IMR-90 (cell line): ENCODE measurements at regions not wholly inside any gene's neighbourhood (a gene's known extent, or its start where the extent isn't known, plus 50 kb on each side); places are given as distances from the start of the nearest gene placed in this dataset.

Experiments used
- ATAC-seq: fragments of 200-7000 bp; cut with Tn5 transposase; 2 replicates; pipeline ENCODE4 v1.9.1; 2020; ENCODE audit warnings: low read depth, mild to moderate bottlenecking, moderate library complexity
- BruUV-seq: library from RNA; stranded (reverse); fragments of 400-500 nt; replicated peaks from 2 replicates; lab custom pipeline; 2021; lab: Mats Ljungman, UMichigan
- CTCF ChIA-PET: fragments of 300-600 bp; formaldehyde crosslinking; extraction: SDS; loops from one replicate; lab custom pipeline; 2021; ENCODE audit warnings: antibody characterized with exemption; lab: Yijun Ruan, JAX
- POLR2A ChIA-PET: fragments of 300-600 bp; sonication (Branson Sonifier 250); formaldehyde crosslinking; loops from one replicate; lab custom pipeline; 2022; ENCODE audit warnings: antibody characterized with exemption; ENCODE audit not compliant: unreplicated experiment; lab: Charles Lee
- DNase-seq: peaks from one replicate; pipeline ENCODE4 v3.0.0; 2013
- H2AFZ ChIP-seq: replicated peaks from 2 replicates; pipeline ENCODE3; 2013; ENCODE audit warnings: low read length, mild to moderate bottlenecking; ENCODE audit not compliant: poor library complexity
- H2AK5ac ChIP-seq: 2 replicates; pipeline ENCODE4 v1.6.1; 2013; ENCODE audit warnings: low read depth, low read length, inconsistent platforms
- H2AK9ac ChIP-seq: replicated peaks from 2 replicates; pipeline ENCODE3; 2013; ENCODE audit warnings: mild to moderate bottlenecking, low read depth, low read length, moderate library complexity; ENCODE audit not compliant: poor library complexity
- H2BK120ac ChIP-seq: 2 replicates; pipeline ENCODE4 v1.6.1; 2013; ENCODE audit warnings: low read depth, low read length, inconsistent platforms
- H2BK15ac ChIP-seq: 3 replicates; pipeline ENCODE4 v1.6.1; 2013; ENCODE audit warnings: low read depth, low read length, inconsistent platforms
- H2BK20ac ChIP-seq: 2 replicates; pipeline ENCODE4 v1.6.1; 2013; ENCODE audit warnings: low read depth, mild to moderate bottlenecking, inconsistent platforms, low read length, moderate library complexity
- H2BK5ac ChIP-seq: 2 replicates; pipeline ENCODE4 v1.6.1; 2013; ENCODE audit warnings: mild to moderate bottlenecking, low read depth, low read length, inconsistent platforms; ENCODE audit not compliant: poor library complexity, severe bottlenecking
- H3K14ac ChIP-seq: replicated peaks from 2 replicates; pipeline ENCODE4 v1.6.1; 2013; ENCODE audit warnings: low read depth, low read length, inconsistent platforms
- H3K18ac ChIP-seq: 2 replicates; pipeline ENCODE4 v1.6.1; 2013; ENCODE audit warnings: low read depth, low read length, control low read depth
- H3K23ac ChIP-seq: 2 replicates; pipeline ENCODE4 v1.6.1; 2013; ENCODE audit warnings: low read depth, low read length, inconsistent platforms
- H3K27ac ChIP-seq: 2 replicates; pipeline ENCODE4 v1.5.1; 2013; ENCODE audit warnings: mild to moderate bottlenecking, control low read depth, low read length; ENCODE audit not compliant: insufficient read depth
- H3K27me3 ChIP-seq: 2 replicates; pipeline ENCODE4 v1.6.1; 2013; ENCODE audit warnings: low read length; ENCODE audit not compliant: control insufficient read depth, insufficient read depth
- H3K36me3 ChIP-seq: 2 replicates; pipeline ENCODE4 v1.6.1; 2013; ENCODE audit warnings: low read length, mixed read lengths; ENCODE audit not compliant: control insufficient read depth, insufficient read depth
- H3K4ac ChIP-seq: 2 replicates; pipeline ENCODE4 v1.6.1; 2013; ENCODE audit warnings: low read depth, low read length, inconsistent platforms
- H3K4me1 ChIP-seq: 2 replicates; pipeline ENCODE4 v1.6.1; 2013; ENCODE audit warnings: low read length, mixed read lengths; ENCODE audit not compliant: control insufficient read depth, insufficient read depth
- H3K4me2 ChIP-seq: 2 replicates; pipeline ENCODE4 v1.6.1; 2013; ENCODE audit warnings: low read depth, mild to moderate bottlenecking, control low read depth, low read length, moderate library complexity
- H3K4me3 ChIP-seq: 2 replicates; pipeline ENCODE4 v1.5.1; 2013; ENCODE audit warnings: low read depth, mild to moderate bottlenecking, control low read depth, low read length, moderate library complexity; ENCODE audit not compliant: insufficient read depth
- H3K56ac ChIP-seq: 2 replicates; pipeline ENCODE4 v1.6.1; 2013; ENCODE audit warnings: low read length, inconsistent platforms; ENCODE audit not compliant: insufficient read depth; ENCODE audit errors: extremely low read depth
- H3K79me1 ChIP-seq, 2 experiments: 2 replicates each; pipeline ENCODE4 v1.6.1; 2013; ENCODE audit warnings: low read length in 2 of 2, inconsistent platforms in 1 of 2, low read depth in 1 of 2
- H3K9ac ChIP-seq: 2 replicates; pipeline ENCODE4 v1.6.1; 2013; ENCODE audit warnings: low read depth, low read length, control low read depth
- H3K9me1 ChIP-seq: 2 replicates; pipeline ENCODE4 v1.6.1; 2013; ENCODE audit warnings: low read length, inconsistent platforms; ENCODE audit not compliant: insufficient read depth
- H3K9me3 ChIP-seq: 2 replicates; pipeline ENCODE4 v1.6.1; 2013; ENCODE audit warnings: low read length; ENCODE audit not compliant: control insufficient read depth, insufficient read depth
- H4K20me1 ChIP-seq: 2 replicates; pipeline ENCODE4 v1.6.1; 2013; ENCODE audit warnings: low read length, inconsistent platforms; ENCODE audit not compliant: insufficient read depth
- H4K5ac ChIP-seq: 2 replicates; pipeline ENCODE4 v1.6.1; 2013; ENCODE audit warnings: mild to moderate bottlenecking, low read depth, low read length, control low read depth
- H4K8ac ChIP-seq, 2 experiments: 2 replicates each; pipeline ENCODE4 v1.6.1; 2013; ENCODE audit warnings: low read depth in 2 of 2, low read length in 2 of 2, control low read depth in 1 of 2, inconsistent platforms in 1 of 2
- H4K91ac ChIP-seq: 2 replicates; pipeline ENCODE4 v1.6.1; 2013; ENCODE audit warnings: low read depth, low read length, inconsistent platforms; ENCODE audit not compliant: insufficient read depth
- BHLHE40 ChIP-seq: fragments of 150-350 bp; IDR thresholded peaks from 2 replicates; pipeline ENCODE4 v1.6.1; 2016; ENCODE audit warnings: mild to moderate bottlenecking, low read depth, low read length
- CEBPB ChIP-seq: IDR thresholded peaks from 2 replicates; pipeline ENCODE4 v1.6.1; 2012; ENCODE audit warnings: low read depth, low read length, improper control_type of control experiment
- FOS ChIP-seq: fragments of 150-350 bp; IDR thresholded peaks from 2 replicates; pipeline ENCODE4 v1.6.1; 2016; ENCODE audit warnings: low read depth, low read length
- MAFK ChIP-seq: IDR thresholded peaks from 2 replicates; pipeline ENCODE4 v1.6.1; 2012; ENCODE audit warnings: low read depth, low read length, improper control_type of control experiment
- MAZ ChIP-seq: IDR thresholded peaks from 2 replicates; pipeline ENCODE4 v1.6.1; 2012; ENCODE audit warnings: low read depth, mild to moderate bottlenecking, low read length, improper control_type of control experiment, moderate library complexity, borderline replicate concordance
- MXI1 ChIP-seq: IDR thresholded peaks from 2 replicates; pipeline ENCODE4 v1.6.1; 2012; ENCODE audit warnings: low read depth, mild to moderate bottlenecking, low read length, moderate library complexity, borderline replicate concordance
- NFE2L2 ChIP-seq: fragments of 150-350 bp; IDR thresholded peaks from 2 replicates; pipeline ENCODE4 v1.6.1; 2016; ENCODE audit warnings: low read depth, mild to moderate bottlenecking, low read length
- RAD21 ChIP-seq: IDR thresholded peaks from 2 replicates; pipeline ENCODE4 v1.6.1; 2012; ENCODE audit warnings: low read length, improper control_type of control experiment
- RCOR1 ChIP-seq: IDR thresholded peaks from 2 replicates; pipeline ENCODE4 v1.6.1; 2012; ENCODE audit warnings: mild to moderate bottlenecking, low read length, improper control_type of control experiment; ENCODE audit not compliant: insufficient replicate concordance
- RFX5 ChIP-seq: IDR thresholded peaks from 2 replicates; pipeline ENCODE4 v1.8.0; 2012; ENCODE audit warnings: low read depth, mild to moderate bottlenecking, low read length, moderate library complexity
- SMC3 ChIP-seq: fragments of 150-350 bp; IDR thresholded peaks from 2 replicates; pipeline ENCODE4 v1.6.1; 2016; ENCODE audit warnings: low read depth, mild to moderate bottlenecking, antibody characterized with exemption, low read length, moderate library complexity
- WGBS, 2 experiments: methylation state at CpG; one replicate each; pipeline versions ENCODE4 v1.1.5 to v1.1.7; 2013; ENCODE audit warnings: missing lambda C conversion rate in 2 of 2; ENCODE audit not compliant: insufficient read length in 1 of 2; ENCODE audit errors: extremely low coverage in 2 of 2; 5-methylcytosine and 5-hydroxymethylcytosine counted together
- dilution Hi-C: fragments of 300-500 bp; cut with HindIII; formaldehyde crosslinking; loops from one replicate; pipeline ENCODE4 v1.14.3; 2018; ENCODE audit warnings: low sequenced_read_pairs; ENCODE audit not compliant: unreplicated experiment
- in situ Hi-C: fragments of 300-500 bp; cut with MboI; formaldehyde crosslinking; loops from 3 replicates; pipeline ENCODE4 v1.14.3; 2019; ENCODE audit warnings: low sequenced_read_pairs, inconsistent platforms, mixed read lengths
- intact Hi-C: fragments of 100-400 bp; cut with micrococcal nuclease; formaldehyde crosslinking; loops from 2 replicates; pipeline ENCODE4 v1.10.0; 2022
- TF ChIP-seq, protein P1 (sequence below): fragments of 150-350 bp; IDR thresholded peaks from 2 replicates; pipeline ENCODE4 v1.6.1; 2017; ENCODE audit warnings: mild to moderate bottlenecking, antibody characterized with exemption, low read length, low read depth
- TF ChIP-seq, protein P2 (sequence below): fragments of 150-350 bp; IDR thresholded peaks from 2 replicates; pipeline ENCODE4 v1.6.1; 2016; ENCODE audit warnings: low read depth, mild to moderate bottlenecking, low read length, moderate library complexity, borderline replicate concordance
- TF ChIP-seq, protein P3 (sequence below): conservative IDR thresholded peaks from 2 replicates; pipeline ENCODE4 v1.5.1; 2012; ENCODE audit warnings: mild to moderate bottlenecking, low read depth, low read length, improper control_type of control experiment

DNA sequence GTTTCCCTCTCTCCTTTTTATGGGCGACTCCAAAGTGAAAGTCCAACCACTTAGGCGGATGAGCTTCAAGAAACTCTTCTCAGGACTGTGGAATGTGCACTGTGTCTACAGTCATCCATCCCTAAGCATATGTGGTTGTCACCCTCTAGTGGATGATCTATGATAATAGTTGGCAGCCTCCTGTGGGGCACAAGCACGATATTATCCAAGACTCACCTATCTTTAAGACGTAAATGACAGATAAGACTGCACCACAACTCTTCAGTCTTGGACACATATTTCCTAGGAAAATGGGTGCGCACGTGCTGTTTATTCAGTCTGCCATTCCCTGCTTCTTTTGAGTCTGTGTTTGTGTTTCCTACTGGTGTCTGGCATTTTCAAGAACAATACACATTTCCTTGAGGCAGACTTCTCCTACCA is 145.5 kb upstream of the CTAGE1 start:
- peak overlapping the region; percentile 4; the same call in 1 of the 2 replicates for H3K9ac ChIP-seq
- no peak overlapping the region for H3K23ac ChIP-seq
- H3K4ac ChIP-seq: peak overlapping the region; percentile 68
- H2AK5ac ChIP-seq: peak overlapping the region; percentile 71; the same call in 1 of the 2 replicates
- no peaks in the 10 kb centered on the region for H3K36me3 ChIP-seq
- intact Hi-C loops (loop anchor here (1.0 to 5.0 kb wide), 5 partner anchors 186 to 666 kb away; partner anchors contain the start of gene GATA6), dilution Hi-C loops (no loop called here), in situ Hi-C loops (loop anchor here (5.0 to 10.0 kb wide), 2 partner anchors 391 to 658 kb away; no protein-coding TSS in a partner anchor)
- H2BK120ac ChIP-seq: peak overlapping the region; percentile 82
- H3K14ac ChIP-seq: 0 out of 2 replicates have a peak overlapping the region, but pooled peaks have one; percentile 49
- peak overlapping the region; percentile 43 for H3K4me2 ChIP-seq
- WGBS, 2 experiments: 7% methylated on average over 2 of the region's 6 CpGs; no CpG with 5 or more reads in 1 of the 2 experiments
- H4K5ac ChIP-seq: peak overlapping the region; percentile 0; the same call in 1 of the 2 replicates
- no peaks in the 10 kb centered on the region for H3K9me1 ChIP-seq
- peak overlapping the region; percentile 63; the same call in 1 of the 2 replicates for H3K18ac ChIP-seq
- no peak overlapping the region for H3K27ac ChIP-seq
- ChIA-PET POLR2A (interaction anchor here (0.5 kb wide), 1 partner anchor 366 kb away, joined by 18 read pairs; no protein-coding TSS in a partner anchor), CTCF (interaction anchor here (0.6 to 1.5 kb wide), 8 partner anchors 11 to 648 kb away, joined by 3 to 6 read pairs (median 3); no protein-coding TSS in a partner anchor)
- peak overlapping the region; percentile 5; the same call in 1 of the 2 replicates for H3K4me3 ChIP-seq
- H2AFZ ChIP-seq: no peak overlapping the region
- H3K9me3 ChIP-seq: no peaks in the 10 kb centered on the region
- no peak overlapping the region for H2AK9ac ChIP-seq
- H3K56ac ChIP-seq: no peak overlapping the region
- no peaks in the 10 kb centered on the region; the same call in 1 of the 2 replicates for H3K27me3 ChIP-seq
- H4K8ac ChIP-seq: no peak overlapping the region
- peak overlapping the region; percentile 54; the same call in 1 of the 2 replicates for H4K91ac ChIP-seq
- H3K4me1 ChIP-seq: peaks cover 6% of the 10 kb centered on the region
- DNase-seq (peak; percentile 95), ATAC-seq (peak; percentile 71)
- peak overlapping the region; percentile 81 for H2BK20ac ChIP-seq
- H4K20me1 ChIP-seq: no peaks in the 10 kb centered on the region
- no peaks in the 10 kb centered on the region for H3K79me1 ChIP-seq
- peak overlapping the region; percentile 64; the same call in 2 of the 3 replicates for H2BK15ac ChIP-seq
- no TSS peak for BruUV-seq
- peak overlapping the region; percentile 11 for H2BK5ac ChIP-seq
- TF ChIP-seq NFE2L2 (no peak), MAFK (no peak), MAZ (no peak), MXI1 (no peak), FOS (no peak), RAD21 (peak; percentile 100), RFX5 (no peak), BHLHE40 (peak; percentile 53; the same call in 1 of the 2 replicates), RCOR1 (no peak), CEBPB (no peak), SMC3 (peak; percentile 97)
- TF ChIP-seq, protein P1, sequence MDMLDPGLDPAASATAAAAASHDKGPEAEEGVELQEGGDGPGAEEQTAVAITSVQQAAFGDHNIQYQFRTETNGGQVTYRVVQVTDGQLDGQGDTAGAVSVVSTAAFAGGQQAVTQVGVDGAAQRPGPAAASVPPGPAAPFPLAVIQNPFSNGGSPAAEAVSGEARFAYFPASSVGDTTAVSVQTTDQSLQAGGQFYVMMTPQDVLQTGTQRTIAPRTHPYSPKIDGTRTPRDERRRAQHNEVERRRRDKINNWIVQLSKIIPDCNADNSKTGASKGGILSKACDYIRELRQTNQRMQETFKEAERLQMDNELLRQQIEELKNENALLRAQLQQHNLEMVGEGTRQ: no peak
- TF ChIP-seq, protein P2, sequence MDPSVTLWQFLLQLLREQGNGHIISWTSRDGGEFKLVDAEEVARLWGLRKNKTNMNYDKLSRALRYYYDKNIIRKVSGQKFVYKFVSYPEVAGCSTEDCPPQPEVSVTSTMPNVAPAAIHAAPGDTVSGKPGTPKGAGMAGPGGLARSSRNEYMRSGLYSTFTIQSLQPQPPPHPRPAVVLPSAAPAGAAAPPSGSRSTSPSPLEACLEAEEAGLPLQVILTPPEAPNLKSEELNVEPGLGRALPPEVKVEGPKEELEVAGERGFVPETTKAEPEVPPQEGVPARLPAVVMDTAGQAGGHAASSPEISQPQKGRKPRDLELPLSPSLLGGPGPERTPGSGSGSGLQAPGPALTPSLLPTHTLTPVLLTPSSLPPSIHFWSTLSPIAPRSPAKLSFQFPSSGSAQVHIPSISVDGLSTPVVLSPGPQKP: no peak
- TF ChIP-seq, protein P3, sequence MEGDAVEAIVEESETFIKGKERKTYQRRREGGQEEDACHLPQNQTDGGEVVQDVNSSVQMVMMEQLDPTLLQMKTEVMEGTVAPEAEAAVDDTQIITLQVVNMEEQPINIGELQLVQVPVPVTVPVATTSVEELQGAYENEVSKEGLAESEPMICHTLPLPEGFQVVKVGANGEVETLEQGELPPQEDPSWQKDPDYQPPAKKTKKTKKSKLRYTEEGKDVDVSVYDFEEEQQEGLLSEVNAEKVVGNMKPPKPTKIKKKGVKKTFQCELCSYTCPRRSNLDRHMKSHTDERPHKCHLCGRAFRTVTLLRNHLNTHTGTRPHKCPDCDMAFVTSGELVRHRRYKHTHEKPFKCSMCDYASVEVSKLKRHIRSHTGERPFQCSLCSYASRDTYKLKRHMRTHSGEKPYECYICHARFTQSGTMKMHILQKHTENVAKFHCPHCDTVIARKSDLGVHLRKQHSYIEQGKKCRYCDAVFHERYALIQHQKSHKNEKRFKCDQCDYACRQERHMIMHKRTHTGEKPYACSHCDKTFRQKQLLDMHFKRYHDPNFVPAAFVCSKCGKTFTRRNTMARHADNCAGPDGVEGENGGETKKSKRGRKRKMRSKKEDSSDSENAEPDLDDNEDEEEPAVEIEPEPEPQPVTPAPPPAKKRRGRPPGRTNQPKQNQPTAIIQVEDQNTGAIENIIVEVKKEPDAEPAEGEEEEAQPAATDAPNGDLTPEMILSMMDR: peak; percentile 91
